ENCODE measurements at regions not wholly inside any gene's neighbourhood (a gene's known extent, or its start where the extent isn't known, plus 50 kb on each side); places are given as distances from the start of the nearest gene placed in this dataset.

DNA sequence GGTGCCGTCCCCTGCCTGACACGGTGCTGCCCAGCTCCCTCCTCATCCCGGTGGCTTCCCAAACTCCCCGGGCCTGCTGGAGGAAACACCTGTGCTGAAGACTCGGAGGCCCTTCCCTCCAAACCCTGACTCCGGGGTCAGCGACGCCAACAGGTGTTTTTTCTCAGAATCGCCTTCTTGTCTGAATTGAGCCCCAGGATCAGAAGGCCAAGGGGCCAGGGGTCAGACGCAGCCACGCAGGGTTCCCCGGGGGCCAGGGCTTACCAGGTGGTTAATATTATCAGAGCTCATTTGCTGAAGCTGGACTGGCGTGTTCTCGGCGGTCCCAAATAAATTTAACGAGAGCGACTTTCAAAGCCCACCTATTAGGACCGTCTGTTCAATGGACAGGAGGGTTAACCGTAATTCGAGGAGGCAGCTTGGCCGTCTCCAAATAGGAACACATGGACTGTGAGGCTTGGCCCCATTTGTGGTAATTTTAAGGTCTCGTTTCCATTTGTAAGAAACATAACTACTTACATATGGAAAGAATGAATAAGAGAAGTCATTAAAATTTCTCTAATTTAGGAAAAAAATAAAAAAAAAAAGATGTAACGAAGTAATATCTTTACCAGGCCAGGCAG is 239.3 kb downstream of the CRLF2 start (continued):
- no peak for TF ChIP-seq SRF (IDR thresholded peaks at IDR 0.05; ENCODE audit: low read depth, low read length)

Data from H1 (cell line).